Stimulated activated CD8-positive, alpha-beta memory T cell treated with anti-CD3 and anti-CD28 coated beads, Interleukin-12 subunit alpha, Interleukin-12 subunit beta, amount 100 ng/mL, for 4 hours (primary cell): ENCODE measurements at regions not wholly inside any gene's neighbourhood (a gene's known extent, or its start where the extent isn't known, plus 50 kb on each side); places are given as distances from the start of the nearest gene placed in this dataset.
"Not testable (repeated sequence)": the region's sequence is repeated elsewhere in the genome, so short reads cannot be mapped to it uniquely, and the experiment has no call there.

ENCODE experiments used
- DNase-seq: peaks from one replicate; pipeline ENCODE4 v3.0.0-alpha.2; 2020; ENCODE audit warnings: low read depth

DNA sequence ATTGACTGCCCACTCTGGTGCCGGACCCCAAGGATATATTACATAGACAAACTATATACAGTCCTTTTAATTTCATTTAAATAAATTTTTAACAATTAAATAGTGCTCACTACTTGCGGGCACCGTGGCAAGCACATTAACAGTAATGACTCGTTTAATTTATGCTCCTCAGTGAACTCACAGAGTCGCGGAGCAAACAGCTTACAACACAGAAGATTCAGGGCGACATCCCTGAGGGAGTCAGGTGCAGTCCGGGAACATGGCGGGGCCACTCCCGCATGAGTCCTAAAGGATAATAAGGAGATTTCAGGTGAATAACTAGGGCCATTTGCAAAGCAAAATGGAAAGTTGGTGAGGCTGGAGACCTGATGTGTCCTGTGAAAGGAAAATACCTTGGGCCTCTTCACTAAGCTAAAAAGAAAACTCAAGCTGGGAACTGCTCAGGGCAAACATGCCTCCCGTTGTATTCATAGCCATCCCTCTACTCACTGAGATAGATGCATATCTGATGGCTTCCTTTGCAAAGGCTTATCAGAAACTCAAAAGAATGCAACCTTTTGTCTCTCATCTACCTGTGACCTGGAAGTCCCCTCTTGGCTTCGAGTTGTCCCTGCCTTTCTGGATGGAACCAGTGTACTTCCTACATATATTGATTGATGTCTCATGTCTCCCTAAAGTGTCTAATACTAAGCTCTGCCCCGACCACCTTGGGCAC, 125.6 kb downstream of the KLF6 start:
- DNase-seq = no peak

DNA sequence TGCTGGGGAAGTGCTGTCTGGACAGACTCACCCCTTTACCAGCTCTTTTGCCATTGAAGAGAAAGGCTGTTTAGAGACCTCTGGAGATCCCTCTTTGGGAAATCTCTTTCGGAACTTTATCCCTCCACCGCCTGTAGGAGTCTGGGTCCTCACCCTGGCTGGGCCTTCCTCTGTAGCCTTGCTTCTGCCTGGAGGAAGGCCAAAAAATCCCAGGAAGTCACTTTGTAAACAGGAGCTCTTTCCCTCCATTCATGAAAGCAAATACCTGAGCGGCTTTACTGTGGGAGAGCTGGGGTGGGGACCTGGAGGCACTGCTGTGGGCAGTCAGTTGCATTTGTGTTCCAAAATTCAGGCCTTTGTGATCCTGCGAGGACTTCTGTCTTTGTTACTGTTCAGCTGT, 126.2 kb downstream of the KLF6 start:
- no peak for DNase-seq

DNA sequence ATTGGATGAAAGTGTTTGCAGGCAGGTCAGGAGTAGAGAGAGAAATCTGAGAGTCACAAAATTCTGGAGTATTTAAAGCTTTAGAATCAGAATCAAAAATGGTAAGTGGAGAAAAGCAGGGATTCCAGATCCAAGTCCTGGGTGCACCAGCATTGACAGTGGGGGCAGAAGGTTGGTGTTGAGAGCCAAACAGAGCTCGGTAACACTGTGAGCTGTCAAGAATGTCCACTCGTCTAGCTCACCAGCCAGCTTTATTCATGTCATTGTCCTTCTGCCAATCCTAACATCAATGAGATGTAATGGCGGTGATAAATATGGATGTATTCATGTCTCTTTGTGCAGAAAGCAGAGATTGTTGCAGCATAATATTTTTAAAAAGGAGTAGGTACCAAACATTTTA, 128.8 kb downstream of the KLF6 start:
- DNase-seq = no peak

DNA sequence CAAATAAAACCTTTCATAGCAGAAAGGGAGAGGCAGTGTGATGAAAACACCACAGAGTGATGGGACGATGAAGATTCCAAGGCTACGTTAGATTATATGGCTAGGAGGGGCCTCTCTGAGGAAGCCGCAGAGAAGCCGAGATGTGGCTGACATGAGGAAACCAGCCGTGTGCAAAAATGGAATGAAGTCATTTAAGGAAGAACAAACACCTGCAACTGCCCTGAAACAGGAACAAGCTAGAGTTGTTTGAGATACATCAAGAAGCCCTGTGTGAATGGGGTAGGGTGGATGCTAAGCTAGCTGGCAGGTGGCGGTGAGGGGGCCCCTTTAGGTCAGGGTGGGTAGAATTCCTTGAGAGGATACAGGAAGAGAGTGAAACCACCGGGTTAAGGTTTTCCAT, 129.5 kb downstream of the KLF6 start:
- DNase-seq = no peak

DNA sequence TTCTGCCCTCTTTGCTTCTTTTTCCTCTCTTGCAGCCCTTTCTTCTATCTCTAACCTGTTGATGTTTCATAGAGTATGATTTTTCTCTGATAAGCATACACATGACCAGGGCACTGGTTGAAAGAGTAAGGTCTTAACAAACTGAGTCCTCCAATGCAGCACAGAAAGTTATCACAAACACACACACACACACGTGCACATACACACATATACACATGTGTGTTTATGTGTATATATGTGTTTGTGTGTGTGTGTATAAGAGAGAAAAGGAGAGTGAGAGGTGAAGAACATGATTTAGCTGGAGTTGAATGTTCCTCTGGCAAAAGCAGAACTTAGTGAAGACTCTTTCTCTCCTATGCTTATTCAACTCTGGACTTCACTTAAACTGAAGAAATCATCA, 130.0 kb downstream of the KLF6 start:
- no peak for DNase-seq

DNA sequence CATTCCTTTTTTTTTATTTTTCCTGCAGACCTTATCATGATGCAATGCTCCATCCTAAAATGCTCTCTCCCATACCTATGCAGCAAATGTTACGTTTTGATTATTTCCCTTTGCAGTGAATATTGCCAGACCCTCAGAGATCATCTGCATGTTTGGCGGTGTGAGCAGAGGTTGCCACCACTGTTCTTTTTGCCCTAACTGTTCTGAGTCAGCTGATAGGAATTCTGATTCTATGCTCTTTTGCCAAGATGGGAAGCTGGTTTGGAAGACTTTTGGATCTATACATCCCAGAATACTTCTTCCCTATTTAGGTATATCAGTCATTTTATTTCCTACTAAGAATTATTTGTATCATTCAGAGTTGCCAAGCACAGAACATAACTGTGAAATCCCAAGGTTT, 130.5 kb downstream of the KLF6 start:
- DNase-seq = no peak

DNA sequence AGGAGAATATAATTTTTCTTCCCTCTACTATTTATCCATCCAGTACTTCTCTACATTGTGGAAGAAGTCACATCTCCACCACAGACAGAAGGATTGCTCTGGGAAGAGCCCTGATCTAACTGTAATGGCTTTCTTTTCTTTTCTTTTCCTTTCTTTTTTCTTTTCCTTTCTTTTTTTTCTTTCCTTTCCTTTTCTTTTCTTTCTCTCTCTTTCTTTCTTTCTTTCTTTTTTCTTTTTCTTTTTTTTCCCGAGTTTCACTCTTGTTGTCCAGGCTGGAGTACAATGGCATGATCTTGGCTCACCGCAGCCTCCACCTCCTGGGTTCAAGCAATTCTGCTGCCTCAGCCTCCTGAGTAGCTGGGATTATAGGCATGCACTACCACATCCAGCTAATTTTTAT, 131.7 kb downstream of the KLF6 start:
- DNase-seq = not testable (repeated sequence)

DNA sequence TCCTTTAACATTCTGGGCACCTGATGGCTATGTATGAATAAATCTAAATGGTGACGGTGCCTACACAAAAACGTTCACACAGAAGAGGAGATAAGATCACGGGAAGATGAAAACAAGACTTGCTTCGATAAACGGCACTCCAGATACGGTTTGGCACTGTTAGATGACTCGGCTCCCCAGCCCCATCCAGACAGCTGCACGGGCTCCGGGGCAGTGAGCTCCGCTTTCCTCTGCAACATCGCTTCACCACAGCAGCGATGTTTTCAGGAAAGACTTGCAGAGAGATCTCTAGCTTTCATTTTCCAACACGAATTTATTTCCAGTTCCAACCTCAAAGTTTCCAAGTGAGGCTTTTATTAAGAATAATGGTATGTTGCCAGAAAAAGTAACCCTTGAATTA, 132.1 kb downstream of the KLF6 start:
- no peak for DNase-seq

DNA sequence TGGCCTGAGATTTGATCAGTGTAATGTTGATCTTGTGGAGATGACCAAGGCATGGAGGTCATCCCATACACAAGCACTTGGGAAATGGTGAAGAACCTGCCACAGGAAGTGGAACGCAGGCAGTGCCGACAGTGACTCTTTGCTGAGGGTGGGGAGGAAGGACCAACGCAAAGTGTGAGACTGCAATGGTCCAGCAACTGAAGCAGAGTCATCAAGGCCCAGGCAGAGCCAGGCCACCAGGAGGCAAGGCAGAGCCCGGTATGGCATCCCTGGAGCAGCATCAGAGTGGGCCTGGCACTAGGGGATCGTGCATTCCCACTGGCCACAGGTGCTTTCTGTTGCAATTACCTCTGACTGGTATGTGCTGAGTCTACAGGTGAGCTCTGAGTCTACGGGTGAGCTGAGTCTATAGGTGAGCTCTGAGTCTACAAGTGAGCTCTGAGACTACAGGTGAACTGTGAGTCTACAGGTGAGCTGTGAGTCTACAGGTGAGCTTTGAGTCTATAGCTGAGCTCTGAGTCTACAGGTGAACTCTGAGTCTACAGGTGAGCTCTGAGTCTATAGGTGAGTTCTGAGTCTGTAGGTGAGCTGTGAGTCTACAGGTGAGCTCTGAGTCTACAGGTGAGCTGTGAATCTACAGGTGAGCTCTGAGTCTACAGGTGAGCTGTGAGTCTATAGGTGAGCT, 132.9 kb downstream of the KLF6 start:
- no peak for DNase-seq

DNA sequence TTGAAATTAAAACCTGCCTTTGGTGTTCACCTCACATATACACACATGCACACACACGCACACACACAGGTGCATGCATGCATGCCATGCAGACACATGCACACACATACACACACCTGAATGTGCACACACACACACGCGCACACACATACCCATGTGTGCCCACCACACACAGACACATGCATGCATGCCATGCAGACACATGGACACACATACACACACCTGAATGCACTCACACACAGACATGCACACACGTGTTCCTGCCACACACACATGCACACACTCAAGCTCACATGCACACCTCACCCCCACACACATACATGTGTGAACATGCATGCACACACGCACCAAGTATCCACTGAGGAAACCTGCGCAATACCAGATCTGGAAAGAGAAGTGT, 136.4 kb downstream of the KLF6 start:
- DNase-seq = no peak

DNA sequence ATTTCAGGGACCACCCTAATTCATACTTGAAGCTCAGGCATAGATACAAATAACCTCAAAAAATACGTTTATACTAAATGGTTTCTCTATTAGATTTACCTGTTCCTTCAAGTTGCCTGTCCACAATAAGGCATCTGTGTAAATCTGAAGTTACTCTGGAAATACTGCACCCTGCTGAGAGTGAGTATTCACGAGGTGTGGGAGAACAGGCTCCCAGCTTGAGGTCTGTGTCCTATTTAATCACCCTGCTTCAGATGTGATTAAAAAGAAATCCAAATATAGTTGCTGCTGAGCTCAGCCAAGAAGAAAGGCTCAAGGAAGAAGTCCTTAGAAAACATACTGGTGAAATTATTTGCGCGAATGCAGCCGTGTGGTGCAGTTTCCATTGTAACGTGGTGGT, 136.8 kb downstream of the KLF6 start:
- no peak for DNase-seq

DNA sequence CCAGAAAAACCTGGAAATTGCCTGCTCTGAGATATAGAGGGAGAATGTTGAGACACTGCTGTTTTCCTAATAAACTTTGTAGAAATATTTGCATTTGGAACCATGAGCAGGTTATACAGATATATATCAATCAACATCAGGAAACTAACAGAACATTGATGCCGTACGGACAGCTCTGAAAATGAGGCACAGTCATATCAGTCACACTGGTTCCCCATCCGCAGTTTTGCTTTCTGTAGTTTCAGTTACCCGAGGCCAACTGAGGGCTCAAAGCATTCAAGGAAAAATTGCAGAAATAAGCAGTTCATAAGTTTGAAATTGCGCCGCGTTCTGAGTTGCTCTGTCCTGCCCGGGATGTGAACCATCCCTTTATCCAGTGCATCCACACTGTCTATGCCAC, 137.9 kb downstream of the KLF6 start:
- DNase-seq = no peak

DNA sequence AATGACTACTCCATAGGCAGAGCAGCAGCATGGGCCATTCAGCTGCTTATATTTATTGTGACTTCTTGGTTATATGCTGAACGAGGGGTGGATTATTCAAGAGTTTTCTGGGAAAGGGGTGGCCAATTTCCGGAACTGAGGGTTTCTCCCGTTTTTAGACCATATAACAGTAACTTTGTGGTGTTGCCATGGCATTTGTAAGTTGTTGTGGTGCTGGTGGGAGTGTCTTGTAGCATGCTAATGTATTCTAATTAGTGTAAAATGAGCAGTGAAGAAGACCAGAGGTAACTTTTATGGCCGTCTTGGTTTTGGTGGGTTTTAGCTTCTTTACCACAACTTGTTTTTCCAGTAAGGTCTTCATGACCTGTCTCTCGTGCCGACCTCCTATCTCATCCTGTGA, 139.6 kb downstream of the KLF6 start:
- DNase-seq = no peak

DNA sequence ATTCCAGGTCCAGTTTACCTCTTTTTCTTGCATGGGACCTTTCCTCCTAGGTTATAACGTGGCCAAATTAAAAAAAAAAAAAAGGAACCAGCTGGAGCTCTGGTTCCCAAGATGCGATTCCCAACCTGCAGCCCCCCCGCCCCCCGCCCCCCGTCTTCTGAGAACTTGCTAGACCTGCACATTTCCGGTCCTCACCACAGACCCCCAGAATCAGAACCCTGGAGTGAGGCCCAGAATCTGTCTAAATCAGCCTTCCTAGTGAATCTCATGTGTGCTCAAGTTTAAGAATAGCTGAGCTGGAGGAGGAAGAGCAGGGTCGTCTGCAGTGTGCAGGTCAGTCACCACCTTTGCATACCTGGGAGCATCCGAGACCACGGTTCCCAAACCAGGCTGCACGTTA, 144.2 kb downstream of the KLF6 start:
- DNase-seq = no peak

DNA sequence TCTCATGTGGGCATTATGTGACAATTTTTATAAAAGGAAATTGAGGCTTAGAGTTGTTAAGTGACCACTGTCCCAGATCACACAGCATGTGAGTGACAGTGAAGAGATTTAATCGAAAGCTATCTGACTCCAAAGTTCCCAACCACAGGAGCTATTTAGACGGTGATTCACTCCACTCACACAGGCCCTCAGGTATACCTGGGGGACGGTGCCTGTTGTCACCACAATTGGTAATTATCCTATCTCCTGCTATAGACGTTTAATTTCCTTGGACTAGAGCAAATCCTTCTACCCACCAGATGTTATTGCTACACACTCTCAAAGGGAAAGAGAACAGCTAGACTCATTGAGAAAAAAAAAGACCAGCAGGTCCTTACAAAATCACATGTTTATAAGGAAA, 145.5 kb downstream of the KLF6 start:
- no peak for DNase-seq

DNA sequence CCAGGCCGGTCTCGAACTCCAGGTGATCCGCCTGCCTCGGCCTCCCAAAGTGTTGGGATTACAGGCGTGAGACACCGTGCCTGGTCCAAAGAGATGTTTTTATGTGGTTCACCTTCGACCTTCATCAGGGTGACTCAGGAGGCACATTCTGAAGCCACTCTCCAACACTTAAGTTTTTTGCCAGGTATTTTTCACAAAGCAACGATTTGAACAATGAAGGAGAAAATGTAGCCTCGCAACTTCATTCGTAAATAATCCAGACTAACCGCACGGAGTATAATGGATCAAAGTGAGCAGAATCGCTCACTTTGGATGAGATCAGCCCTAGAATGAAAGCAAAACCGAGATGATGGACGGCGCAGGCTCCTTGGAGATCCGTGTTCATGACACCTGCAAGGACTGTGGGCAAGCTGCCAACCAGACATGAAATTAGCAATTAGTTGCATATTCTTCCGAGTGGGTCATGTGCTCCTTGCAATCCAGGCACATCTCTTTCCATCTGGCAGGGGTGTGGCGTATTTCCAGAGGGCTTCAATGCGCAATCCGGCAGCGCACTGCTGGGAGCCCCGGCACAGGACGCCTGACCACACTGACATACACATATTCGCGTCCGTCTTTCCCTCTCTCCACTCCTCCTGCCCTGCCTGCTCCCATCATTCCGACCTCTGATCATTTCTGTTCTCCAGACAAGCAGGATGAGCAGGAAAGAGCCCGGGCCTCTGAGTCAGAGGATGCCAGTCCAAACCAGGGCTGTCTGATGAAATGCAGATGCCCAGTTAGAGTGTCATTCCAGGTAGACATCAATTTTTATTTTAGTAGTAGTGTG, 148.4 kb downstream of the KLF6 start:
- no peak for DNase-seq

DNA sequence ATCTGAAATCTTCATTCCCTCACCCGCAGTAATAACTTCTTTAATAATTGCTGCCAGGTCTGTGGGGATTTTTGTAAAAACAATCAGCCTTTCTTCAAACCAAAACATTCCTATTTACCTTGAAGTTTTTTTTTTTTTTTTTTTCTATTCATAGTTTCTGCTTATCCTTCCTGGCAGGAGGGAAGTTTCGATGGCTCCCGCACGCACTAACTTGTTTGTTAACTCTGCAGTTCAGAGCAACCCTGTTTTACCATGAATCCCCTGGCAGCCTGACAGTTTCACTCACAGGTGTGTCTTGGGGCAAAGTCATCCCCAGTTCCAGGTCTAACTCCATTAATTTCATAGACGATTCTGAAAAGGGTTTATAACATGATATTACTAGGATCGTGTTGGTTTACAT, 149.3 kb downstream of the KLF6 start:
- no peak for DNase-seq

DNA sequence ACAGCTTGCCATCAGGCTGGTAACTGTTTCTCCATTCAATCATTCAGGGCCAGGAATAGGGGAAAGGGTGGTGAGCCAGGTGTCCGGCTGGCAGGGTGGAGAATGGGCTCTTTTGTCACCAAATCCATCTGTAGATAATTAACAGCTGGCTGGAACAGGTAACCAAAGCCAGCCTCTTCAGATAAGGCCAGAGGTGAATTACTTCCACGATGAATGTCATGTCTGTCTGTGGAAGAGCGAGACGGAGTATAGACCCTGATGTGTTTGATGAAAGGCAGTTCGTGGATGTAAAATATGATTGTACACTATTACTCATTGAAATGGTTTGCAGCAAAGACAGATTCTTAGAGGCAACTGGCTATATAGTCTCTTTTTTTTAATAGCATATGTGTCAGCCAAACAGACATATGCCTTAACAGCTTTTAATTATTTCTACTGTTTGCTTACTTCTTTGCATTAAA, 149.8 kb downstream of the KLF6 start:
- DNase-seq = no peak

DNA sequence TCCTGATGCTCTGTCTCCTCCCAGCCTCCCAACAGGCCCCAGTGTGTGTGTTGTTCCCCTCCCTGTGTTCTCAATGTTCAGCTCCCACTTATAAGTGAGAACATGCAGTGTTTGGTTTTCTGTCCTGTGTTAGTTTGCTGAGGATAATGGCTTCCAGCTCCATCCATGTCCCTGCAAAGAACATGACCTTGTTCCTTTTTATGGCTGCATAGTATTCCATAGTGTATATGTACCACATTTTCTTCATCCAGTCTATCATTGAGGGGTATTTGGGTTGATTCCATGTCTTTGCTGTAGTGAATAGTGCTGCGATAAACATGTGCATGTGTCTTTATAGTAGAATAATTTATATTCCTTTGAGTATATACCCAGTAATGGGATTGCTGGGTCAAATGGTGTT, 150.4 kb downstream of the KLF6 start:
- DNase-seq = not testable (repeated sequence)

DNA sequence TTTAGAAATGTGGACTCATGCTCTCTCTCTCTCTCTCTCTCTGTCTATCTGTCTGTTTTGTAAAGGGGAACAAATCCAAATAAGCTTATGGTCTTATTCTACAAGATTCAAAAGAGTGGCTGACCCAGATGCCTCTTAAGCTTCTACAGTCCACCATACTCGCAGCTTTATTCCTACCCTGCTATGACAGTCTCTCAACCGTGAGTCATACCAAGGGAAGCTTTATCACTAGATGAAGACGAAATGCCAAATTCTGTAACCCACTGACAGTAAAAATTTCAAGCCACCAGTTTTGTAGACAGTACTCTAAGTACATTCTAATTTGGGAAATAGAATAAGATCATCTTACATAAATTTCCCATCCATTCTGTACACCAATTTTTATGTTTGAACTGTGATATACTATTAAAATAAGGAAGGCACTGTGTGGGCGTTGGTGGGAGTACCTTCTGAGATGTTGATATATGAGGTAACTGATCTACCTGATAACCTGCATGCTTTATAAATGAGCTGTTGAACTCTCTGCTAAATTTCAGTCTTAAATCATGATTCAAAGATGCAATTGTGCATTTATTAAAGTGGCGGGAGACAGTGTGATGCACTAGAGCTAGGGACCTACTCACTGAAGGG, 153.2 kb downstream of the KLF6 start:
- DNase-seq = no peak

DNA sequence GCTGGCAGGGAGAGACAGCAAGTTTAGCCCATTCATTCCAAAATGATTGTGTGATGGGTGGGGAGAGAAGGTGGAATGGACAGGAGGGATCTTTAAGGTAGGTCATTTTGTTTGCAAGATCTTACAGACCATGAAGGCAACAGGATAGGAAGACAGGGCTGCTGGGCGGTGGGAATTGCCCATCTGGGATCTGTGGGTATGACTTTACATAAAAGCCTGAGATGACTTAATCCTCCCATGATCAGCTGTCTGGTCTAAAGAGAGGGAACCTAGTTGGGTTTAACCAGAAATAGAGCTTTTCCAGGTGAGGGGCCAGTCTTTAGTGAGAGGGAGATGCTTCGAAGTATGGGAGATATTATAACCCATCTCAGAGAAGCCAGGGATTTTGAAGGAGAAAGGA, 153.7 kb downstream of the KLF6 start:
- DNase-seq = no peak

DNA sequence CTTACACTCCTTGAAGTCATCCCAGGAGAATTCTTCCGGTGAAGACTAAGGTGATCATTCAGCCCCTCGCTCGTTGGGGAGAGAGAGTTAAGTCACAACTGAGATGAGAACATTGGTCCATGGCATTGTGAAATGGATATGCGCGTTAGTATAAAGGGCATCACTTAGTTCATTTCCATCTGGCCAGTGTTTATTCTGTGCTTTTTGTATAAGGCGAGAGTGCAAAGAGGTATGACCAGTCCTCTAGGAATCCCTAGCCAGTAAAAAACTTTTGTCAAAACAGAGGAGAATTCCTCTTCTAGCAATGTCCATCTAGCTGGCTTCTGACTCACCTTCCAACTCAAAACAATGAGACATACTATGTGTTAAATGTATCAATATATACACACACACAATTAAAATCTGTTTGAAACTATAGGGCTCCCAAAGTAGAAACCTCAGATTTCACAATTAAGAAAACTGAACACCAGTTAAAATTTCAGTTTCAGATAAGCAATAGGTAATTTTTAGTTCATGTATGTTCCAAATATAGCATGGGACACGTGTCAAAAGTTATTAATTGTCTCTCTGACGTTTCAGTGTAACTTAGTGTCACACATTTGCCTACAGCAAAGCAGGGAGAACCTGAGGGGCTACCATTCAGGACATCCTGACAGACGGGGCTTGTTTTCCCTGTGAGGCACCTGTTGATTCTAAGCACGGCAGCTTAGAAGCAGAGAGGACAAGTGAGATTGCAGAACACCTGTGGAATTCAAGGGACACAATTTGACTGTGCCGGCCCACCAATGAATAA, 158.9 kb downstream of the KLF6 start:
- DNase-seq = no peak
